Heart left ventricle (tissue), 13 donors: ENCODE measurements at regions not wholly inside any gene's neighbourhood (a gene's known extent, or its start where the extent isn't known, plus 50 kb on each side); places are given as distances from the start of the nearest gene placed in this dataset.

ENCODE experiments used
- CTCF ChIP-seq, 12 donors: fragments of 200-600 bp; sonication (generic) in 4 of 12; IDR thresholded peaks; one replicate each; pipeline versions ENCODE4 v1.5.0 to v1.8.0; 2018 to 2022; ENCODE audit warnings: antibody characterized with exemption in 12 of 12, mild to moderate bottlenecking in 5 of 12
- POLR2A ChIP-seq, 2 donors: fragments of 450-650 bp; IDR thresholded peaks; one replicate each; pipeline ENCODE4 v1.6.1; 2017; ENCODE audit warnings: antibody characterized with exemption in 2 of 2, mild to moderate bottlenecking in 2 of 2, moderate library complexity in 2 of 2
- donor health status: ischemic (EF 13 %, LVEDD 7.1; RV severe dilation, severe dysfunction).
- donor health status: DM: no; HTN: yes; CAD: no.
- donor health status: DM: no; HTN: no; CAD: no.
- donor health status: ischemic (EF 25% LVEDD 6.9; RV normal size, moderate dysfunction).
- donor health status: ischemic (EF 25% LVEDD 5.7; RV mildly dilated, moderate dysfunction).
- donor health status: ischemic (EF 35%, LVEDD 5.7; RV mildly dilated, moderate dysfunction).
- donor health status: nonischemic (EF 11% LVEDD 7.7; RV severe dilation, severe dysfunction).
- donor health status: DM: yes; HTN: yes; CAD: no.
- donor health status: PGD.
- donor health status: ischemic (EF 29% LVEDD 5.4; RV normal size, mild dysfunction).
- donor health status: nonischemic (EF 23%, LVEDD 6.1; RV moderate dilation, normal function).

GRCh38 chr21:41687633-41688032 lies 79.2 kb downstream of the RIPK4 start:
- TF ChIP-seq CTCF (IDR thresholded peaks at IDR 0.05) (no peak), POLR2A (IDR thresholded peaks at IDR 0.05) (no peak)
